K562 (cell line): ENCODE measurements at regions not wholly inside any gene's neighbourhood (a gene's known extent, or its start where the extent isn't known, plus 50 kb on each side); places are given as distances from the start of the nearest gene placed in this dataset.

ENCODE experiments used
- ATAC-seq: fragments of 200-7000 bp; cut with Tn5 transposase; 3 replicates; pipeline ENCODE4 v1.9.1; 2020; ENCODE audit warnings: moderate library complexity
- BruUV-seq: library from RNA; stranded (reverse); fragments of 400-500 nt; replicated peaks from 2 replicates; lab custom pipeline; 2021; lab: Mats Ljungman, UMichigan
- CTCF ChIA-PET: fragments of 300-600 bp; formaldehyde crosslinking; extraction: SDS; loops from one replicate; lab custom pipeline; 2021; ENCODE audit warnings: low intra/inter-chr PET ratio; lab: Yijun Ruan, JAX
- POLR2A ChIA-PET: fragments of 300-600, 350-650 bp; sonication (Branson Sonifier 250); formaldehyde crosslinking; extraction: SDS; loops from one replicate; lab custom pipeline; 2021; ENCODE audit warnings: antibody characterized with exemption, inconsistent platforms; lab: Yijun Ruan, JAX
- DNase-seq, 4 experiments: peaks; one replicate each; pipeline versions ENCODE4 v3.0.0 to v3.0.0-alpha.2; 2011 to 2018; ENCODE audit warnings: low spot score in 3 of 4, mixed read lengths in 3 of 4; ENCODE audit errors: extremely low read depth in 1 of 4
- FAIRE-seq: peaks from 2 replicates; lab custom pipeline; 2011; peaks lifted over from hg19 to GRCh38; lab: Jason Lieb, UNC
- H2AFZ ChIP-seq: 2 replicates; pipeline ENCODE4 v1.6.0; 2011; ENCODE audit warnings: low read depth, low read length, control low read depth, inconsistent platforms
- H3K27ac ChIP-seq: fragments of 200-600 bp; 3 replicates; pipeline ENCODE4 v1.8.0; 2011; ENCODE audit warnings: low read depth, mild to moderate bottlenecking, control low read depth, inconsistent platforms, low read length, moderate library complexity, mixed read lengths; ENCODE audit errors: extremely low read depth
- H3K27me3 ChIP-seq, 2 experiments: fragments of 300-600 bp in 1 of 2; 2 replicates in 1 of 2; 3 replicates in 1 of 2; pipeline versions ENCODE4 v1.6.0 to v1.8.0; 2011; ENCODE audit warnings: inconsistent platforms in 2 of 2, low read length in 2 of 2, mild to moderate bottlenecking in 1 of 2, mixed read lengths in 1 of 2, moderate library complexity in 1 of 2; ENCODE audit not compliant: control insufficient read depth in 2 of 2, insufficient read depth in 2 of 2
- H3K36me3 ChIP-seq: fragments of 300-600 bp; 3 replicates; pipeline ENCODE4 v1.8.0; 2011; ENCODE audit warnings: mild to moderate bottlenecking, low read length, inconsistent platforms; ENCODE audit not compliant: control insufficient read depth, insufficient read depth
- H3K4me1 ChIP-seq, 2 experiments: fragments of 200-600 bp in 1 of 2; replicated peaks in 1 of 2; 2 replicates in 1 of 2; 3 replicates in 1 of 2; pipeline versions ENCODE4 v1.5.1 to v1.8.0; 2011; ENCODE audit warnings: inconsistent platforms in 2 of 2, low read length in 2 of 2, mild to moderate bottlenecking in 1 of 2, mixed read lengths in 1 of 2, moderate library complexity in 1 of 2; ENCODE audit not compliant: control insufficient read depth in 2 of 2, insufficient read depth in 2 of 2
- H3K4me2 ChIP-seq: 2 replicates; pipeline ENCODE4 v1.6.1; 2011; ENCODE audit warnings: low read length, control low read depth, inconsistent platforms, mixed read lengths; ENCODE audit not compliant: insufficient read depth
- H3K4me3 ChIP-seq: fragments of 200-600 bp; sonication (generic), shearing (Covaris generic); 2 replicates; pipeline ENCODE4 v1.5.1; 2016; ENCODE audit warnings: control low read depth, inconsistent platforms
- H3K79me2 ChIP-seq: fragments of 200-600 bp; 3 replicates; pipeline ENCODE4 v1.8.0; 2011; ENCODE audit warnings: low read length, inconsistent platforms; ENCODE audit not compliant: control insufficient read depth, insufficient read depth
- H3K9ac ChIP-seq, 2 experiments: 2 replicates each; pipeline versions ENCODE4 v1.6.0 to v1.6.1; 2011; ENCODE audit warnings: low read depth in 2 of 2, low read length in 2 of 2, control low read depth in 1 of 2, inconsistent platforms in 1 of 2, mild to moderate bottlenecking in 1 of 2, mixed read lengths in 1 of 2; ENCODE audit not compliant: insufficient read depth in 1 of 2
- H3K9me1 ChIP-seq: one replicate; pipeline ENCODE4 v1.6.0; 2011; ENCODE audit warnings: inconsistent platforms, mild to moderate bottlenecking, low read length, moderate library complexity; ENCODE audit not compliant: control insufficient read depth, insufficient read depth
- H3K9me3 ChIP-seq: replicated peaks from 2 replicates; pipeline ENCODE4 v1.5.1; 2011; ENCODE audit warnings: low read depth, low read length, inconsistent platforms; ENCODE audit not compliant: control insufficient read depth, insufficient read depth
- H4K20me1 ChIP-seq: replicated peaks from 2 replicates; pipeline ENCODE4 v1.6.1; 2011; ENCODE audit warnings: low read length, inconsistent platforms, mixed read lengths; ENCODE audit not compliant: control insufficient read depth, insufficient read depth
- FOS ChIP-seq: IDR thresholded peaks from 3 replicates; pipeline ENCODE4 v1.6.1; 2011; ENCODE audit not compliant: insufficient read length; ENCODE audit errors: extremely low read depth
- JUND ChIP-seq, 2 experiments: IDR thresholded peaks; 2 replicates in 1 of 2; 3 replicates in 1 of 2; pipeline ENCODE4 v1.6.1; 2011; ENCODE audit warnings: borderline replicate concordance in 2 of 2, low read depth in 2 of 2, low read length in 2 of 2, improper control_type of control experiment in 1 of 2, missing biosample characterization in 1 of 2, missing genetic modification characterization in 1 of 2, missing genetic modification reagents in 1 of 2
- NFIX ChIP-seq: fragments of 250-450 bp; sonication (Bioruptor Pico); IDR thresholded peaks from 2 replicates; pipeline ENCODE4 v1.4.0; 2020; ENCODE audit warnings: low read depth, mild to moderate bottlenecking, moderate library complexity
- USF1 ChIP-seq: sonication (generic); formaldehyde crosslinking; IDR thresholded peaks from 2 replicates; pipeline ENCODE4 v1.9.0; 2022; ENCODE audit warnings: mild to moderate bottlenecking, missing genetic modification reagents
- ZKSCAN3 ChIP-seq: fragments of 250-450 bp; sonication (Bioruptor Pico); IDR thresholded peaks from 2 replicates; pipeline ENCODE4 v1.4.0; 2020
- ZNF445 ChIP-seq: fragments of 250-450 bp; sonication (Bioruptor Pico); IDR thresholded peaks from 2 replicates; pipeline ENCODE4 v1.4.0; 2020; ENCODE audit warnings: low read depth, mild to moderate bottlenecking, moderate library complexity
- WGBS: fragments of 100-300 bp; shearing (Covaris generic); methylation state at CpG from one replicate; pipeline ENCODE4 v1.1.6; 2016; ENCODE audit warnings: low coverage, mixed read lengths; ENCODE audit not compliant: insufficient coverage; ENCODE audit errors: missing lambda C conversion rate; 5-methylcytosine and 5-hydroxymethylcytosine counted together
- in situ Hi-C: fragments of 300-500 bp; cut with MboI; formaldehyde crosslinking; loops from 4 replicates; pipeline ENCODE4 v1.15.0; 2018; ENCODE audit warnings: inconsistent platforms, mixed read lengths
- intact Hi-C: fragments of 100-400 bp; cut with micrococcal nuclease; formaldehyde crosslinking; loops from 2 replicates; pipeline ENCODE4 v1.14.2; 2022
- TF ChIP-seq, protein P1 (sequence below): fragments of 450-650 bp; IDR thresholded peaks from 2 replicates; pipeline ENCODE4 v1.6.1; 2016; ENCODE audit warnings: low read depth
- TF ChIP-seq, protein P2 (sequence below): fragments of 250-450 bp; sonication (Bioruptor Pico); IDR thresholded peaks from 2 replicates; pipeline ENCODE4 v1.9.0; 2021; ENCODE audit warnings: mild to moderate bottlenecking, inconsistent platforms
- TF ChIP-seq, protein P3 (sequence below): fragments of 450-650 bp; formaldehyde crosslinking; IDR thresholded peaks from 2 replicates; pipeline ENCODE4 v1.4.0; 2022; ENCODE audit warnings: mild to moderate bottlenecking, moderate library complexity

- POLR2A ChIA-PET, result no interaction called here
- FAIRE-seq (no peak), DNase-seq (no peak), ATAC-seq (no peak)
- no peak overlapping the region for H3K4me3 ChIP-seq
- H3K4me1 ChIP-seq, result no peaks in the 10 kb centered on the region
- in situ Hi-C loops (no loop called here), intact Hi-C loops (no loop called here)
- H4K20me1 ChIP-seq, result no peaks in the 10 kb centered on the region
- CTCF ChIA-PET, result no interaction called here
- no peaks in the 10 kb centered on the region for H3K36me3 ChIP-seq
- H3K27me3 ChIP-seq, result peaks cover 0 to 25% of the 10 kb centered on the region in 2 experiments; a peak in 2 of 5 replicates
- H3K9me1 ChIP-seq, result no peaks in the 10 kb centered on the region
- H3K9ac ChIP-seq, result no peak overlapping the region
- no peaks in the 10 kb centered on the region for H3K9me3 ChIP-seq
- no peak overlapping the region for H2AFZ ChIP-seq
- WGBS, result 0% methylated on average over 4 of the region's 4 CpGs
- no TSS peak for BruUV-seq
- H3K4me2 ChIP-seq, result no peak overlapping the region
- H3K79me2 ChIP-seq, result no peaks in the 10 kb centered on the region
- no peak overlapping the region for H3K27ac ChIP-seq
- TF ChIP-seq NFIX (no peak), USF1 (CRISPR knock-in tag) (no peak), JUND (IDR thresholded peaks at IDR 0.05; ENCODE audit: borderline replicate concordance, low read depth, low read length) (no peak), JUND (tag; IDR thresholded peaks at IDR 0.05; ENCODE audit: borderline replicate concordance, low read depth, low read length) (no peak), ZNF445 (CRISPR knock-in tag) (no peak), ZKSCAN3 (CRISPR knock-in tag) (no peak), FOS (no peak)
- TF ChIP-seq, protein P1, sequence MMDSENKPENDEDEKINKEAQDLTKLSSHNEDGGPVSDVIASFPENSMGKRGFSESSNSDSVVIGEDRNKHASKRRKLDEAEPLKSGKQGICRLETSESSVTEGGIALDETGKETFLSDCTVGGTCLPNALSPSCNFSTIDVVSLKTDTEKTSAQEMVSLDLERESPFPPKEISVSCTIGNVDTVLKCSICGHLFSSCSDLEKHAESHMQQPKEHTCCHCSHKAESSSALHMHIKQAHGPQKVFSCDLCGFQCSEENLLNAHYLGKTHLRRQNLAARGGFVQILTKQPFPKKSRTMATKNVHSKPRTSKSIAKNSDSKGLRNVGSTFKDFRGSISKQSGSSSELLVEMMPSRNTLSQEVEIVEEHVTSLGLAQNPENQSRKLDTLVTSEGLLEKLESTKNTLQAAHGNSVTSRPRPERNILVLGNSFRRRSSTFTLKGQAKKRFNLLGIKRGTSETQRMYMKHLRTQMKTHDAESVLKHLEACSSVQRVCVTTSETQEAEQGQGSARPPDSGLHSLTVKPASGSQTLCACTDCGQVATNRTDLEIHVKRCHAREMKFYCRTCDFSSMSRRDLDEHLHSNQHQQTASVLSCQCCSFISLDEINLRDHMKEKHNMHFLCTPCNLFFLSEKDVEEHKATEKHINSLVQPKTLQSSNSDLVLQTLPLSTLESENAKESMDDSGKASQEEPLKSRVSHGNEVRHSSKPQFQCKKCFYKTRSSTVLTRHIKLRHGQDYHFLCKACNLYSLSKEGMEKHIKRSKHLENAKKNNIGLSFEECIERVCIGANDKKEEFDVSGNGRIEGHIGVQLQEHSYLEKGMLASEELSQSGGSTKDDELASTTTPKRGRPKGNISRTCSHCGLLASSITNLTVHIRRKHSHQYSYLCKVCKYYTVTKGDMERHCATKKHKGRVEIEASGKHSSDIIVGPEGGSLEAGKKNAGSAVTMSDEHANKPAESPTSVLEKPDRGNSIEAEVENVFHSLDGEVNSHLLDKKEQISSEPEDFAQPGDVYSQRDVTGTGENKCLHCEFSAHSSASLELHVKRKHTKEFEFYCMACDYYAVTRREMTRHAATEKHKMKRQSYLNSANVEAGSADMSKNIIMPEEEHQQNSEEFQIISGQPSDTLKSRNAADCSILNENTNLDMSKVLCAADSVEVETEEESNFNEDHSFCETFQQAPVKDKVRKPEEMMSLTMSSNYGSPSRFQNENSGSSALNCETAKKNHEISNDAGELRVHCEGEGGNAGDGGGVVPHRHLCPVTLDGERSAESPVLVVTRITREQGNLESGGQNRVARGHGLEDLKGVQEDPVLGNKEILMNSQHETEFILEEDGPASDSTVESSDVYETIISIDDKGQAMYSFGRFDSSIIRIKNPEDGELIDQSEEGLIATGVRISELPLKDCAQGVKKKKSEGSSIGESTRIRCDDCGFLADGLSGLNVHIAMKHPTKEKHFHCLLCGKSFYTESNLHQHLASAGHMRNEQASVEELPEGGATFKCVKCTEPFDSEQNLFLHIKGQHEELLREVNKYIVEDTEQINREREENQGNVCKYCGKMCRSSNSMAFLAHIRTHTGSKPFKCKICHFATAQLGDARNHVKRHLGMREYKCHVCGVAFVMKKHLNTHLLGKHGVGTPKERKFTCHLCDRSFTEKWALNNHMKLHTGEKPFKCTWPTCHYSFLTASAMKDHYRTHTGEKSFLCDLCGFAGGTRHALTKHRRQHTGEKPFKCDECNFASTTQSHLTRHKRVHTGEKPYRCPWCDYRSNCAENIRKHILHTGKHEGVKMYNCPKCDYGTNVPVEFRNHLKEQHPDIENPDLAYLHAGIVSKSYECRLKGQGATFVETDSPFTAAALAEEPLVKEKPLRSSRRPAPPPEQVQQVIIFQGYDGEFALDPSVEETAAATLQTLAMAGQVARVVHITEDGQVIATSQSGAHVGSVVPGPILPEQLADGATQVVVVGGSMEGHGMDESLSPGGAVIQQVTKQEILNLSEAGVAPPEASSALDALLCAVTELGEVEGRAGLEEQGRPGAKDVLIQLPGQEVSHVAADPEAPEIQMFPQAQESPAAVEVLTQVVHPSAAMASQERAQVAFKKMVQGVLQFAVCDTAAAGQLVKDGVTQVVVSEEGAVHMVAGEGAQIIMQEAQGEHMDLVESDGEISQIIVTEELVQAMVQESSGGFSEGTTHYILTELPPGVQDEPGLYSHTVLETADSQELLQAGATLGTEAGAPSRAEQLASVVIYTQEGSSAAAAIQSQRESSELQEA, result no peak
- TF ChIP-seq, protein P2, sequence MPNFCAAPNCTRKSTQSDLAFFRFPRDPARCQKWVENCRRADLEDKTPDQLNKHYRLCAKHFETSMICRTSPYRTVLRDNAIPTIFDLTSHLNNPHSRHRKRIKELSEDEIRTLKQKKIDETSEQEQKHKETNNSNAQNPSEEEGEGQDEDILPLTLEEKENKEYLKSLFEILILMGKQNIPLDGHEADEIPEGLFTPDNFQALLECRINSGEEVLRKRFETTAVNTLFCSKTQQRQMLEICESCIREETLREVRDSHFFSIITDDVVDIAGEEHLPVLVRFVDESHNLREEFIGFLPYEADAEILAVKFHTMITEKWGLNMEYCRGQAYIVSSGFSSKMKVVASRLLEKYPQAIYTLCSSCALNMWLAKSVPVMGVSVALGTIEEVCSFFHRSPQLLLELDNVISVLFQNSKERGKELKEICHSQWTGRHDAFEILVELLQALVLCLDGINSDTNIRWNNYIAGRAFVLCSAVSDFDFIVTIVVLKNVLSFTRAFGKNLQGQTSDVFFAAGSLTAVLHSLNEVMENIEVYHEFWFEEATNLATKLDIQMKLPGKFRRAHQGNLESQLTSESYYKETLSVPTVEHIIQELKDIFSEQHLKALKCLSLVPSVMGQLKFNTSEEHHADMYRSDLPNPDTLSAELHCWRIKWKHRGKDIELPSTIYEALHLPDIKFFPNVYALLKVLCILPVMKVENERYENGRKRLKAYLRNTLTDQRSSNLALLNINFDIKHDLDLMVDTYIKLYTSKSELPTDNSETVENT (CRISPR knock-in tag), result no peak
- TF ChIP-seq, protein P3, sequence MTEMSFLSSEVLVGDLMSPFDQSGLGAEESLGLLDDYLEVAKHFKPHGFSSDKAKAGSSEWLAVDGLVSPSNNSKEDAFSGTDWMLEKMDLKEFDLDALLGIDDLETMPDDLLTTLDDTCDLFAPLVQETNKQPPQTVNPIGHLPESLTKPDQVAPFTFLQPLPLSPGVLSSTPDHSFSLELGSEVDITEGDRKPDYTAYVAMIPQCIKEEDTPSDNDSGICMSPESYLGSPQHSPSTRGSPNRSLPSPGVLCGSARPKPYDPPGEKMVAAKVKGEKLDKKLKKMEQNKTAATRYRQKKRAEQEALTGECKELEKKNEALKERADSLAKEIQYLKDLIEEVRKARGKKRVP (CRISPR knock-in tag), result no peak
Observed at GRCh38 chr2:45300026-45300750, 290.9 kb upstream of the SIX2 start.
